ENCODE measurements at regions not wholly inside any gene's neighbourhood (a gene's known extent, or its start where the extent isn't known, plus 50 kb on each side); places are given as distances from the start of the nearest gene placed in this dataset.

DNA sequence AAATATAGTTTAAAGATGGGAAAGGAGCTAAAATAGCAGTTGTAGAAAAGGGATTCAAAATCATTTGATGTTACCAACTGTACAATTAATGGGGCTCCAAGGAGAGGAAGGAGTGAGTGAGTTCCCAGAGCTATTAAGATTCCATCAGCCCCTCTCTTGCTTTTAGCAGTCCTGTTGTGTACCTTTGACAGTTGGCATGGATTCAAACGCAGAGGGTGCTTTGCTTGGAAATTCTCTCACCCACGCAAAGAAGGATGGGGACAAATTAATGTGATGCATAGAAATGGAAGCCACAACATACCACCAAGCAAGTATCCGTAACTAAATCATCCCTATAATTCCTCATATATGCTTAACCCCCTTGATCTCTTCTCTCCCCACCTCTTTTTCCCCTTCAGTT is 461.3 kb downstream of the EBF1 start:
- TF ChIP-seq, protein P1, sequence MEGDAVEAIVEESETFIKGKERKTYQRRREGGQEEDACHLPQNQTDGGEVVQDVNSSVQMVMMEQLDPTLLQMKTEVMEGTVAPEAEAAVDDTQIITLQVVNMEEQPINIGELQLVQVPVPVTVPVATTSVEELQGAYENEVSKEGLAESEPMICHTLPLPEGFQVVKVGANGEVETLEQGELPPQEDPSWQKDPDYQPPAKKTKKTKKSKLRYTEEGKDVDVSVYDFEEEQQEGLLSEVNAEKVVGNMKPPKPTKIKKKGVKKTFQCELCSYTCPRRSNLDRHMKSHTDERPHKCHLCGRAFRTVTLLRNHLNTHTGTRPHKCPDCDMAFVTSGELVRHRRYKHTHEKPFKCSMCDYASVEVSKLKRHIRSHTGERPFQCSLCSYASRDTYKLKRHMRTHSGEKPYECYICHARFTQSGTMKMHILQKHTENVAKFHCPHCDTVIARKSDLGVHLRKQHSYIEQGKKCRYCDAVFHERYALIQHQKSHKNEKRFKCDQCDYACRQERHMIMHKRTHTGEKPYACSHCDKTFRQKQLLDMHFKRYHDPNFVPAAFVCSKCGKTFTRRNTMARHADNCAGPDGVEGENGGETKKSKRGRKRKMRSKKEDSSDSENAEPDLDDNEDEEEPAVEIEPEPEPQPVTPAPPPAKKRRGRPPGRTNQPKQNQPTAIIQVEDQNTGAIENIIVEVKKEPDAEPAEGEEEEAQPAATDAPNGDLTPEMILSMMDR (IDR thresholded peaks at IDR 0.05; ENCODE audit: low read length), result no peak
- no peak for TF ChIP-seq EZH2 (optimal IDR thresholded peaks at IDR 0.05; ENCODE audit: low read depth, low read length)
- no peak for TF ChIP-seq EZH2phosphoT487 (IDR thresholded peaks at IDR 0.05; ENCODE audit: low read length)

All from MM.1S (cell line).